ENCODE measurements at regions not wholly inside any gene's neighbourhood (a gene's known extent, or its start where the extent isn't known, plus 50 kb on each side); places are given as distances from the start of the nearest gene placed in this dataset.
"Not testable (repeated sequence)": the region's sequence is repeated elsewhere in the genome, so short reads cannot be mapped to it uniquely, and the experiment has no call there.

DNA sequence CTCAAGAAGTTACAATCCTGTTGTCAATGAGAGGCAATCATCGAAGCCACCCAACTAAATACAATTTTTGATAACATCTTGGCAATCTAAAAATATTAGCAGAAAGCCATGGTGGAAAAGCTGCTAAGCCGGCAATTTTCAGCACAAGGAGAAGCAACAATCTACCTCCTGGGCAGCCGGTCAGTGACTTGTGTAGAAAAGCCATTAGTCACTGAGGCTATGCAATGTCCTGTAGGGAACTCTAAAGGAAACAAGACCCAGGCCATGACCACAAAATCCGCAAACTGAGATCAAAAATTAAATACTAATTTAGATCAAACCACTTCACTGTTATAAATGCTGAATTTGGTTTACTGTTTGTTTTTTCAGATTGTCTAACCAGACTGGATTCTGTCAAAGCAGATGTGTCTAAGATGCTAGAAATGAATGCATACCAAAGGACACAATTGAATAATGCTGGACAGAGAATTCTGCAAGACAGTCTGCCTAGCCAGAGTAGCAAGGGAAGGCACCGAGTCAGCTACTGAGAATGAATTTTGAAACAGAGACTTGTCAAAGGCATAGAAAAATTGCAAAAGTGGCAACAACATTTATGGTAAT lies 384.8 kb downstream of the PRELID2 start:
- no peak for DNase-seq (ENCODE audit: low spot score)

DNA sequence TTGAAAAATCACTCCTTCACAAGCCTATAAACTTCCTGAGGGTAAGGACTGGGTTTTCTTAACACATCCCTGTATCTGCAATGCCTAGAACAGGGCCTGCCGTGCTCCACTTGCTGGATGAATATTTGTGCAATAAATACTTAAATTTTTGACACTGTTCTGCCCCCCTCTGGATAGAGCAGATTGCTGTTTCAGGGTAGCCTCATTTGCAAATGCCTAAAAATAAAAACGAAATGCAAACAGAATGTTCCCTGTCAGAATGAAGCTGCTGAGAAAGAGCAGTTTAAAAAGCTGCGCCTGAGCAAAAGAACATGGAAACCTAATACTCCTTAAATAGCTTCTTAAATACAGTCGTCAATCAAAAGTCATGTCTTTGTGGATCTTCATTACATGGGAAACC lies 385.3 kb downstream of the PRELID2 start:
- no peak for DNase-seq (ENCODE audit: low spot score)

DNA sequence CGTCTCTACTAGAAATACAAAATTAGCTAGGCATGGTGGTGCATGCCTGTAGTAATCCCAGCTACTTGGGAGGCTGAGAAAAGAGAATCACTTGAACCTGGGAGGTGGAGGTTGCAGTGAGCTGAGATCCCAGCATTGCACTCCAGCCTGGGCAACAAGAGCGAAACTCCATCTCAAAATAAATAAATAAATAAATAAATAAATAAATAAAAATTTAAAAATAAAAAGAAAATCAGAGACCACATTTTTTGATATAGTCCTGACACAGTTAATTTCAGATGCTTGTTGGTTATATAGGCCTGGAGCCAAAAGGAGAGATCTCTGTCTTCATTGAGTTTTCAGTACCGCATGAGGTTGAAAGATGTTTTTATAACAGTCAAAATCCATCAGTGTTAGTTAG lies 388.3 kb downstream of the PRELID2 start:
- not testable (repeated sequence) for DNase-seq (ENCODE audit: low spot score)

DNA sequence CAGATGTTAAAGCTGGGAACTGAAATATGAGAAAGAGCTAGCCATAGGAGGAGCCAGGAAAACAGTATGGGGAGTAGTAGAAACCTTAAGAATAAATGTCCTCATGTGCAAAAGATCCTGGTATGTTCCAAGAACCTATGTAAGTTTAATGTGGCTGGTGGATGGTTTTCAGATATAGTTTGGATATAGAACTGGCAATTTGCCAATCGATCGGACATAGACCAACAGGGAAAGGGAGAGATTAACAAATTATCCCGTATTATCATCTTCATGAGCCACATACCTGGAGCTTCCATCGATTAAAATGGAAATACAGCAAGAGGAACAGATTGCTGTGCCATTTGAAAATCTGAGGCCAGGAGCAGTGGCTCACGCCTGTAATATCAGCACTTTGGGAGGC lies 388.7 kb downstream of the PRELID2 start:
- no peak for DNase-seq (ENCODE audit: low spot score)

DNA sequence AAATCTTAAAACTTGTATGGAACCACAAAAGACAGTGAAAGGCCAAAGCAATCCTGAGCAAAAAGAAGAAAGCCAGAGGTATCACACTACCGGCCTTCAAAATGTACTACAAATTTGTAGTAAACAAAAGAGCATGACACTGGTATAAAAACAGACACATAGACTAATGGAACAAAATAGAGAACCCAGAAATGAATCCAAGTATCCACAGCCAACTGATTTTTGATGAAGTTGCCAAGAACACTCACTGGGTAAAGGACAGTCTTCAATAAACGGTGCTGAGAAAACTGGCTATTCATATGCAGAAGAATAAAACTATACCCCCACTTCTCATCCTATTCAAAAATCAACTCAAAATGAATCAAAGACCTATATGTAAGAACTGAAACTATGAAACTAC lies 390.1 kb downstream of the PRELID2 start:
- DNase-seq (ENCODE audit: low spot score) = no peak

DNA sequence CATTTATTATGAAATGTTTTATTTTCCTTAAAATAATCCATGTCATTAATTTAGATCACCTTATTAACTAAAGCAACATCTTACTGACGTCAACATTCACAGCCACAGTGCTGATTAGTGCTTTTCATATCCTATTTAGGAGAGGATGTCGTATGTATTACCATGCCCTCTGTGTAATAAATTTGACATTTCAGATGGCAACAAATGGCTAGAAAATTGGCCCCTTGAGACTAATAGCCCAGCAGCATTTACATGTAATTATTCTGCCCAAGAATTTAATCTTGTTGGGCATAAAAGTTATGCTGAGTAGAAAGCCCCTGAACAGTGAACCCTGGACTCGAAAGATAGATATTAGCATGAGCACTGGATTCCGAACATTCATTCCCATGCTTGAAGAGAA lies 391.2 kb downstream of the PRELID2 start:
- no peak for DNase-seq (ENCODE audit: low spot score)

DNA sequence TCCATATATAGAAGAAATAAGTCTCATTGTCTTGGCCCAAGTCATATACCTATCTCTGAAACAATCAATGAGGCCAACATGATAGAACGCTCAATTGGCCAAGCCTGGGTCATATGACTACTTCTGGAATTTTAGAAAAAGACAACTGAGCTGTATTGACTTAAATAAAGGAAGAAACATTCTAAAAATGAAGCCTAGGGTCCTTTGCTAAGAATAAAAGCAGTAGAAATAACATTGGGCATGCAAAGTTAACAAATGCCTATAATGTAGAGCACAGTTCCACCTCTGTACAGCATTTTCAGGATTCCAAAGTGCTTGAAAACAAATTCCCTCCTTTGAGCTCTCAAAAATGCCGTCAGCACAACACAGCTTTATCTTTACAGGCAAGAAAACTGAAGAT lies 391.8 kb downstream of the PRELID2 start:
- no peak for DNase-seq (ENCODE audit: low spot score)

DNA sequence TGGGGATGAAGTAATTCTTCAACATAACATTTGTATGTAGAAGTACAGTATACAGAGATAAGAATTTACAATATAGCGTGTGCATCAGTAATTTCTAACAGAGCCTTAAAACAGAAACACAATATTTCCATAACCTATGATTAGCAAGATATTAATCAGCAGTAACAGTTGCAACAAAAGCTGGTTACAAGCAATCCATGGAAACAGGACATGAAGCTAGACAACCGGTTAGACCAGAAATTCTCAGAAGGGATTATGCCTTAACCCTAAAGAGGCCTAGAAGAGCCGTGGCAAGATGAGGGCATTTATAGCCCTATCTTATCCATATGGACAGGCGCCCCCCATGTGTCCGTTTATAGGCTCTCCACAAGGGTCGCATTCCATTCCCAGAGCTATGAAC lies 392.5 kb downstream of the PRELID2 start:
- not testable (repeated sequence) for DNase-seq (ENCODE audit: low spot score)

DNA sequence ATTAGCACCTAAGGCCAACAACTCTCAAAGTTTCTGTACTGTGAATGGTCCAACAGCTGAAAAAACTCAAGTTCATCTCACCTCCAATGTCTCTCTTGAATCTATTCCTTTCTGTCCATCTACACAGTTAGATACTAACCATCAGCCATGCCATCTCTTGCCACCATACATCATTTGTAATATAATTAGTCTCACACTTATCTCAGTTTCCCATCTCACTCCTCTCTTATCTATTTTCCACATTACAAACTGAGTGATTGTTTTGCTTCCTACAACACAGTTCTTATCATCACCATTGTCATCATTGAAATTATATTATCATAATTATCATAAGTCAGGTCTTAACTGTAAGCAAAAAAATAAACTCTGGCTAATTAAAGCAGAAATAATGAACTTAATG lies 393.9 kb downstream of the PRELID2 start:
- no peak for DNase-seq (ENCODE audit: low spot score)

DNA sequence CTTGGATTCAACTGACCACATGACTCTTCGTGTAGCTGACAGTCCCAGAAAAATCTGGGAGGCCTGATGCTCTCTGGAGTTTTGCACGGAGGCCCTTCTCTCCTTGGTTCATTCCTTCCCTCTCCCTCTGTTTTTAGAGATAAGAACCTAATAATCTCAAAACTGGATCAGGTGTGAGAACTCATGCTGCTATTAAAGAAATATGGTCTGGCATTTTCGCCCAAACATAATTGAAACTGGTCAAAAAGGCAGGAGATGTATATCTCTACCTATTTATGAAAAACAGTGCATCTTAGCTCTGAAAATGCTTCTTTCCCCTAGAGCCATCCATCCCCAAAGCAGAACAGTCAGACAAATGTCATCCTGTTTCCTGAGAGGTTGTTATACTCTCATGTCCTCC lies 397.5 kb downstream of the PRELID2 start:
- DNase-seq (ENCODE audit: low spot score) = no peak

DNA sequence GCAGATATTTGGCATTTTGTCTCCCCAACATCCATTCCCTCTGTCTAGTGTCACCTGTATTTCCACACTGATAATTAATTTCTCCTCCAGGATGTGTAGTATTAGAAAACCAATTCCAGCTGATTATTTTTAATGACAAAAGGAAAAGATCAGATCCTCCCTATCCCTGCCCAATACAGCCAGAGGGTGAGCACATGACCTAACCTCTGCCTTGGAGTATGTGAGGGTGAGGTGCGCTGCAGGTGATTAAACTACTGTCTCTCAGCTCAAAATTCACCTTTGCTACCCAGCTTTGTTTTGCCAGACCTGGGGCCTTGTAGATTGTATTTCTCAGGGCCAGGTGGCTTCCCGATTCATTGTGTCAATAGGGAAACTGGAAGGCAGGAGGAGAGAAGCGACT lies 402.1 kb downstream of the PRELID2 start:
- no peak for DNase-seq (ENCODE audit: low spot score)

DNA sequence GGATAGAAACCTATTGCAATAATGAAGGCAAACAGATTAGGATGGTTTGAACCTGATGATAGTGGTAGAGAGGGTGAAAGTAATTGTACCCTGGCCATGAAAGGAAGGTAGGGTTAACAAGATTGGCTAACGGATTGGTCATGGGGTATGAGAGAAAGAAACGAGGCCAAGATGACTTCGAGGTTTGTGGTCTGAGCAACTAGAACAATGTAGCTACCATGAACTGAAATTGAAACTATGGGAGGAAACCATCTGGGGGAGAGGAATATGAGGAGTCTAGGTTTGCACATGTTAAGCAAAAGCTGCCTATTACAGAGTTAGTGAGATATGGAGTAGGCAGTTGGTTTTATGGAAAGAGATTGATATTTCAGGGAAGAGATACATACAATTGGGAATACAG lies 406.0 kb downstream of the PRELID2 start:
- no peak for DNase-seq (ENCODE audit: low spot score)

DNA sequence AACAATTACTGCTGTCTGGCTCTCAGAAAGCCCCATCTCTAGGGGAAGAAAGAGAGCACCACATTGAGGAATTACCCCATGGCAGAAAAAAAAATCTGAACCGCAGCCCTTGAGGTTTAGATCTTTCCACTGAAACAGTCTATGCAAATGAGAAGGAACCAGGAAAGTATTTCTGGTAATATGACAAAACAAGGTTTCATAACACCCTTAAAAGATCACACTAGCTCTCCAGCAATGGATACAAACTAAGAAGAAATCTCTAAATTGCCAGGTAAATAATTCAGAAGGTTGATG lies 427.1 kb downstream of the PRELID2 start:
- DNase-seq (ENCODE audit: low spot score) = no peak

DNA sequence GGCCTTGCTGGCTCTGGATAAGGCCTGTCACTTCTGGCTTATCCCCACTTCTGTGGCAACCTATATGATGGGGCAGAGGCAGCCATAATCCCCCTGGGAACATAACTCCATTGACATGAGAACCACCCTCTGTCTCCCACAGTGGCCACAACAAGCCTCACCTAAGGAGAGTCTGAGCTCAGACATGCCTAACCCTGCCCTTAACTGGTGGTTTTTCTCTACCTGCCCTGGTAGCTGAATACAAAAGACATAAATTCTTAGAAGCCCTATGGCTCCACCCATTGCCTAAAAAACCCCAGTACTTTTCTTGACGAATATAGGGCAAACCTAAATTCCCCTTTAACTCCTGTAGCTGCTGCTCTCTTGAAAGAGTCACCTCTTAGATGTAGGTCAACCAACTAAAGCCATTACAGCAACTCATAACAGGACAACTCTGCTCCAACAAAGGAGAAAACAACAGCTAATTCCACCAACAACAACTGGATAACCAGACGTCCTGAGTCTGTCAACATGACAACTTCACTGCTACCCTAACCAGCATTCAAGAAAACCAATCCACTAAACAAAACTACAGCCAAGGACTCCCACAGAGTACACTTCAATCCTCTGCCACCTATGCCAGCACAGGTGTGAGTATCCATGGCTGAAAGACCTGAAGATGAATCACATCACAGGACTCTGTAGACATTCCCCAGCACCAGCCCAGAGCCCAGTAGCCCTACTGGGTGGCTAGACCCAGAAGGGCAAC lies 427.7 kb downstream of the PRELID2 start:
- no peak for DNase-seq (ENCODE audit: low spot score)

DNA sequence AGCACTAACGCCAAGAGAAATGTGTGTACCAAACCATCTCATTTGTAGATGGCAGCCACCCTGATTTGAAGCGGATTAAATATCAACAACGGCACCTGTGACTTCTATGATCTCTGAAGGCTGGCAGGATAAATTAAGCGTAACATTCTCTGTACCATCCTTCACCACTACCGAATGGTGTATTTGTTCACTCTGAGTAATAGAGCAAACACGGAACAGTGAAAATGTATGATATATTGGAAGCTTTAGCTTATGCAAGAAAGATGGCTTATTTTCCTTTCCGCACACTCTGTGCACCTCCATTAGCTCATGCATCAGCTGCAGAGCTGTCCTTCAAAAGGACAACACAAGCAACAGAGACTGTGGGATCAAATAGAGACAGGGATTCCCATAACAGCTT lies 431.1 kb downstream of the PRELID2 start:
- no peak for DNase-seq (ENCODE audit: low spot score)

DNA sequence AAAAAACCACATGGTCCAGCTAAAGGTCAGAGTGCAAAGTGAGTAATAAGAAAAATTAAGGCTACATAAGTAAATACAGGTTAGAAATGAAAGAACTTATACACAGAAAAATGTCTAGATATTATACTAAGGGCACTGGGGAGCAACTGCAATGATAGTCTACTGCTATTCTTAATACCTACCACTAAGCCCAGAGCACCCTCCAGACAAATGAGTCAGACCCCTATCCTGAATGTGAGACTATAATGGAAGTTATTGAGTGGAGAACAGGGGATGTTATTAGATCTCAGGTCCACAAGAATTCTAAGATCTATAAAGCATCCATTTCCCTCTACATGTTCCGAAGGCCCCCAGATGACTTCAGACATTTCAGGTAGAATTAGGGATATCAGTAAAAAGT lies 438.3 kb downstream of the PRELID2 start:
- no peak for DNase-seq (ENCODE audit: low spot score)

DNA sequence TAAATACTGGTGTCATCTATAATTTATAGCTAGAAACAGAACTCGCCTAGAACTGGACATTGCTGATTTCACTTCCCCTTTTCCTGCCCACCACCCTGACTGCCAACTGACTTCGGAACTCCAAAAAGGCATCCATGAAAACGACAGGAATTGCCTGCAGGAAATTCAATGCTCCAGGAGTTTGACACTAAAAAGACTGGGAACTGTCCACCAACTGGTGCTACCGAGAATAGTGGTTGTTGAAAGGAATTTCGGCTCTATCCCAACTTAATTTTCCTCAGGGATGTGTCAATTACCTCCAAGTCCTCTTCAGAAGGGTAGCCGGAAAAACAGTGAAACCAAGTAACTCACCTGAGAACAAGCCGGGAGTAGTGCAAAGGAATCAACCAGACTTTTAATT lies 440.0 kb downstream of the PRELID2 start:
- DNase-seq (ENCODE audit: low spot score) = not testable (repeated sequence)

DNA sequence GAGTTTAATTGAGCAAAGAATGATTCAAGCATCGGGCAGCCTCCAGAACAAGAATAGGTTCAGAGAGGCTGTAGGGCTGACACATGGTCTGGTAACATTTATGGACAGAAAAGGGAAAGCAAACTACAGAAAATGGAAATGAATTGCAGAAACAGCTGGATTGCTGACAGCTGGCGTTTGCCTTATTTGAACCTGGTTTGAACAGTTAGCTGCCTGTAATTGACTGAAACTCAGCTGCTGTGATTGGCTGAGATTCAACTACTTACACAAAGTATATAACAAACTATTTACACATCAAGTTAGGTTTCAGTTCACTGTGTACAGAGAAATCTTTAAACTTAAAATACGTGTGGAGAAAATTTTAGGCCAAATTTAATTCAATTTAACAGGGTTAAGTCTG lies 441.7 kb downstream of the PRELID2 start:
- DNase-seq (ENCODE audit: low spot score) = no peak

DNA sequence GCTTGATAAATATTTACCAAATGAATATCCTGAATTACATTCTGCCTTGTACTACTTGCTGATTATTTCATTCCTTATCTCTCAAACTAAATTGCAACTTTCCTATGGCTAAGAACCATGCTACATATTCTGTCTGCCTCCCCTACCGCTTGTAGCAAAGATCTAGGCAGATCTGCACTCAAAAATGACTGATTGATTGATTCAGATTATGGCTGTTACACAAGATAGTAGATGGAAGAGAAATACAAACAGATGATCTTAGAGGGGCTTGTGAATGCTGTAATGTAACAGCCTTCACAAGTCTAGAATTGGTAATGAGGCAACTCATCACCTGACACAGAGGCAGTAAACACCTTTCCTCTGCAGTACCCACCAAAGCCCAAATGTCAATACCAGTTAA lies 446.1 kb downstream of the PRELID2 start:
- no peak for DNase-seq (ENCODE audit: low spot score)

DNA sequence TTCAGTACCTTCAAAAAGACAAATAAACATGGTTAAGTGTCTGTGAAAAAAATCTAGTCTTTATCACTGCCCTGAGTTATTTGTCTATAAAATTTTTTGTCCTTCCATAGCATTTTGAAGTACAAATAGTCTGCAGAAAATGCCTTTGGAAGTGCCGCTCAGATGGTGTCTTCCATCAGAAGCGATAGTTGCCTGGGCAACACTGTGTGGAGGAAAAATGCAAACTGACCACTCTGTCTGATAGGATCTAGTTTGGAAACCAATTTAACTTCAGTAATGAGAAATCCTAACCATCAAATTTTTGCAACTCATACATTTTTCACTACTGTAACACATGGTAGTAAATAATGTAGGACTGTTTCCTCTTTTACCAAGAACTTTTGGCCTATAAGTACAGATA lies 449.9 kb downstream of the PRELID2 start:
- no peak for DNase-seq (ENCODE audit: low spot score)

DNA sequence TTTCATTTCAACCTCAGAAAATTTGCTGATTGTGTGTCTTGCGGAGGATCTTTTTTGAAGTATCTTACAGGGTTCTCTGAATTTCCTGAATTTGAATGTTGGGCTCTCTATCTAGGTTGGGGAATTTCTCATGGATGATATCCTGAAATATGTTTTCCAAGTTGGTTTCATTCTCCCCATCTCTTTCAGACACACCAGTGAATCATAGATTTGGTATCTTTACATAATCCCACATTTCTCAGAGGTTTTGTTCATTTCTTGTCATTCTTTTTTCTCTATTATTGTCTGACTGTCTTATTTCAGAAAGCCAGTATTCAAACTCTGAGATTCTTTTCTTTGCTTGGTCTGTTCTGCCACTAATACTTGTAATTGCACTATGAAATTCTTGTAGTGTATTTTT lies 456.9 kb downstream of the PRELID2 start:
- no peak for DNase-seq (ENCODE audit: low spot score)

DNA sequence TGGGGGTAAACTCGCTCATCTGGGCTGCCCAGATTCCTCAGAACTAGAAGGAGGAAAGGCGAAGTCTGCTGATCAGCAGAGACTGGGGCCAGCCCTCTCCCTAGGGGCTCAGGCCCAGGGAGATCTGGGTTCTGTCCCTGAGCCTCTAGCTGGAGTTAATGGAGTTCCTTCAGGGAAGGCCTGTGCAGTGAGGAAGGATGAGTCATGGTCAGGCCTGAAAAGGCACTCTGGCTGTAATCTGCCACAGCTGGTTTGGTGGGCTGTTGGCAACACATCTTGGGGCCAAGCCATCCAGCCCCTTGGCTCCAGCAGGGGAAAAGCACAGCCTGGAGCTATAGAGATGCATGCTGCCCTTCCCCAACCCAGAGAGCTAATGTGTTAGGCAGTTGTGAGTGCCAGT lies 459.6 kb downstream of the PRELID2 start:
- no peak for DNase-seq (ENCODE audit: low spot score)

DNA sequence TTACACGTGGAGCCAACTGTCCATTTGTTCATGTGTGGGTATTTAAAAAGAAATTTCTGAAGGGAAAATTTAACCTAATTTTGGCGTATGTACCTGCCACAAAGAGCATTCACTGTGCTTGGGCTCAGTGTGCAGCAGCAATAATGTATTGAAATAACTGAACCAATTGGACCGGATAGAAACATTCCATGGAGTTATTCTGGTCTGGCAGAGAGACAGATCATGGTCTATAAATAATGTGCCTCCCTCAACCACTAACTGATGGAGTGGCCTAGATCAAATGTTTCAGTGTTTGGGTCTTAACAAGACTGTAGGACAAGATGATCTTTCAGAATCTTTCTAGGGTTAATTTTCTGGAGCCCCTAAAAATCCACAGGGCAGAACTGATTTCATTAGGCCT lies 469.7 kb downstream of the PRELID2 start:
- DNase-seq (ENCODE audit: low spot score) = no peak

DNA sequence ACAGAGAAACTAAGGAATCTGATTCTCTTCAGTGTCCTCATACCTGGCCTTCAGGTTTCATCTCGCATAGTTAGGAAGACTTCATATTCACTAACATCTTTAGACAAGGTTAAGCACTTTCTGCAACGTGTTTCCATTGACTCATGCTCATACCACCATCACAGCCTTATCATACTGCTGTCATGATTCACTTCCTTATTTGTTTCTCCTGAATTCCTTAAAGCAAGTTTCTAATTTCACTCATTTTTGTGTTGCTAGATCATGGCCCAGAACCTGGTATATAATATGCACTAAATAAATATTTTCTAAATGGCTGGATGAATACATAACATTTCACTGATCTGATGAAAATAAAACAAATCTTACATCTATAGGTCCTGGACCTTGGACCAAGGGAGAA lies 472.9 kb downstream of the PRELID2 start:
- DNase-seq (ENCODE audit: low spot score) = no peak

Data from CD4-positive, alpha-beta T cell treated with Interleukin-15 for 4 hours (primary cell).